Right ventricle myocardium inferior (tissue), 1 donor: ENCODE measurements at regions not wholly inside any gene's neighbourhood (a gene's known extent, or its start where the extent isn't known, plus 50 kb on each side); places are given as distances from the start of the nearest gene placed in this dataset.
A peak's percentile ranks its signal among the peaks of the same experiment; 100 is the strongest.
"Not testable (repeated sequence)": the region's sequence is repeated elsewhere in the genome, so short reads cannot be mapped to it uniquely, and the experiment has no call there.

Source experiments
- ATAC-seq: fragments of 200-7000 bp; cut with Tn5 transposase; one replicate; pipeline ENCODE4 v1.9.1; 2020; ENCODE audit warnings: mild to moderate bottlenecking, moderate library complexity
- DNase-seq: peaks from one replicate; pipeline ENCODE4 v3.0.0; 2021; ENCODE audit errors: missing footprints
- intact Hi-C: fragments of 100-400 bp; cut with DNase I; formaldehyde crosslinking; loops from one replicate; pipeline ENCODE4 v1.11.0; 2022
- donor health status: DM: no; HTN: yes; CAD: no; lungs with severe emphysema.

GRCh38 chr4:9110700-9111099, 59.5 kb upstream of the FAM90A26 start:
- intact Hi-C loops, DNase-seq, ATAC-seq: not testable (repeated sequence)

GRCh38 chr4:9103148-9103524, 67.1 kb upstream of the FAM90A26 start:
- DNase-seq, intact Hi-C loops, ATAC-seq: not testable (repeated sequence)

DNA sequence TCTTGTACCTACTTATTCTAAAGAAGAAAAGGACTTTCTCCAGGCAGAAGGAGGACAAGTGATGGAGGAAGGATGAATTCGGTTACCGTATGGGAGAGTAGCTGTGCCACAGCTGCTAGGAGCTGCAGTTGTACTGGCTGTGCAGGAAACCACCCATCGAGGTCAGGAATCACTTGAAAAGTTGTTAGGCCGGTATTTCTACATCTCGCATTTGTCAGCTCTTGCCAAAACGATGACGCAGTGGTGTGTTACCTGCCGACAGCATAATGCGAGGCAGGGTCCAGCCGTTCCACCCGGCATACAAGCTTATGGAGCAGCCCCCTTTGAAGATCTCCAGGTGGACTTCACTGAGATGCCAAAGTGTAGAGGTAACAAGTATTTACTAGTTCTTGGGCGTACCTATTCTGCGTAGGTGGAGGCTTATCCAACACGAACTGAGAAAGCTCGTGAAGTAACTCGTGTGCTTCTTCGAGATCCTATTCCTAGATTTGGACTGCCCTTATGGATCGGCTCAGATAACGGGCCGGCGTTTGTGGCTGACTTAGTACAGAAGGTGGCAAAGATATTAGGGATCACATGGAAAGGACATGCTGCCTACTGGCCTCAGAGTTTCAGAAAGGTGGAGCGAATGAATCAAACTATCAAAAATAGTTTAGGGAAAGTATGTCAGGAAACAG, 67.6 kb upstream of the FAM90A26 start:
- ATAC-seq, intact Hi-C loops, DNase-seq: not testable (repeated sequence)

DNA sequence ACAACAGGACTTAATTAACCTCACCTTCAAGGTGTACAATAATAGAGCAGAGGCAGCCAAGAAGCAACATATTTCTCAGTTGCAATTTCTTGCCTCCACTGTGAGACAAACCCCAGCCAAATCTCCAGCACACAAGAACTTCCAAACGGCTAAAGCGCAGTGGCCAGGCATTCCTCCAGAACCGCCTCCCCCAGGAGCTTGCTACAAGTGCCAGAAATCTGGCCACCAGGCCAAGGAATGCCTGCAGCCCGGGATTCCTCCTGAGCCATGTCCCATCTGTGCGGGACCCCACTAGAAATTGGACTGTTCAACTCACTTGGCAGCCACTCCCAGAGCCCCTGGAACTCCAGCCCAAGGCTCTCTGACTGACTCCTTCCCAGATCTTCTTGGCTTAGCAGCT, 73.9 kb upstream of the FAM90A26 start:
- intact Hi-C loops, DNase-seq, ATAC-seq: not testable (repeated sequence)

DNA sequence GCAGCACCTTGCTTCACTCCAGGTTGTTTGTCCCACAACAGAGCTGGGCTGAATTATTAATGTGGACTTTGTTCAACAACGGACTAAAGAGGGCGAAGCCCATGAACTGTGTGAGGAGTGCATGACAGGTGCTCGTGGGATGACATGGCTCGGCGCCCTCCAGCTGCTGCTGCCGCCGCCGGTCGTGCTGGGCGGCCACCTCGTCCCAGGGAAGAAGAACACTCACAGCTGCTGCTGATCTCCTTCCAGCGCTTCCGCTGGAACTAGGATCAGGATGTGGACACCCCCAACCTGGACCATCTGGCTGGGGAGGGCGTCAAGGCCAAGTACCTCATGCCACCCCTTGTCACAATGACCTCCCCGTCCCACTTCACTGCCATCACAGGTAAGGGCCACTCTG, 91.4 kb upstream of the FAM90A26 start:
- DNase-seq, intact Hi-C loops, ATAC-seq: not testable (repeated sequence)

- DNase-seq, intact Hi-C loops, ATAC-seq: not testable (repeated sequence)
These were observed 93.2 kb upstream of the FAM90A26 start for GRCh38 chr4:9076974-9077373.

DNA sequence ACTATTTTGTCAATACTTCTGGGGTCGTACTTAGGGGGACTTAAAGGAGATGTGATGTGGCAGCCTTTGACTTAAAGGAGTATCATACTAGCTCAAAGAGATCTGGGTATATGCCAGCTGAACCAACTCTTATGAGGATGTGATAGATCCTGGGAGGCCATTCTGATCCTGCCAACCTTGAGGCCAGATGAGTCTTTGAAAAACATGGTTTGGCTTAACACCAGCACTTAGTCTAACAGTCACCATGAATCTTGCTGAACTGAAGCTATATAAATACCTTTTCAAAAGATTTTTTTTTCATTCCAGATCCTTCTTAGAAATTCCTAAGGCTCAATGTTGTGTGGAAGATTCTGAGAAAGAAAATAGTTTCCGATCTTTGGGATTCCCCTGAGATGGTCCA, 93.7 kb upstream of the FAM90A26 start:
- ATAC-seq, DNase-seq, intact Hi-C loops: not testable (repeated sequence)

- intact Hi-C loops, ATAC-seq, DNase-seq: not testable (repeated sequence)
These were observed 96.8 kb upstream of the FAM90A26 start for GRCh38 chr4:9073371-9073770.

DNA sequence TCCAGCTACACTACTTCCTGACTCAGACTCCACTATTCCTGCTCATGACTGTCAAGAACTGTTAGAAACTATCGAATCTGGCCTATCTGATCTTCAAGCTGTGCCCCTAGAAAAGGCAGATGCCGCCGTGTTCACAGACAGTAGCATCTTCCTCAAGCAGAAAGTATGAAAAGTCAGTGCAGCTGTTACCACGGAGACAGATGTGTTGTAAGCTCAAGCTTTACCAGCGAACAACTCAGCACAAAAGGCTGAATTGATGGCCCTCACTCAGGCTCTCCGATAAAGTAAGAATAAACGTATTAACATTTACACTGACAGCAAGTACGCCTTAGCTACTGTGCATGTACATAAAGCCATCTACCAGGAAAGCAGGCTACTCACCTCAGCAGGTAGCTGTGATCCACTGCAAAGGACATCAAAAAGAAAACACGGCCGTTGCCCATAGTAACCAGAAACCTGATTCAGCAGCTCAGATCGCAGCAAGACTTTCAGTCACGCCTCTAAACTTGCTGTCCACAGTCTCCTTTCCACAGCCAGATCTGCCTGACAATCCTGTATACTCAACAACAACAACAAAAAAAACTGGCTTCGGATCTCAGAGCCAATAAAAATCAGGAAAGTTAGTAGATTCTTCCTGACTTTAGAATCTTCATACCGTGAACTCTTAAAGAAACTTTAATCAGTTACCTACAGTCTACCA, 97.5 kb upstream of the FAM90A26 start:
- intact Hi-C loops, DNase-seq, ATAC-seq: not testable (repeated sequence)

GRCh38 chr4:9067923-9068322, 102.3 kb upstream of the FAM90A26 start:
- intact Hi-C loops, ATAC-seq, DNase-seq: not testable (repeated sequence)

DNA sequence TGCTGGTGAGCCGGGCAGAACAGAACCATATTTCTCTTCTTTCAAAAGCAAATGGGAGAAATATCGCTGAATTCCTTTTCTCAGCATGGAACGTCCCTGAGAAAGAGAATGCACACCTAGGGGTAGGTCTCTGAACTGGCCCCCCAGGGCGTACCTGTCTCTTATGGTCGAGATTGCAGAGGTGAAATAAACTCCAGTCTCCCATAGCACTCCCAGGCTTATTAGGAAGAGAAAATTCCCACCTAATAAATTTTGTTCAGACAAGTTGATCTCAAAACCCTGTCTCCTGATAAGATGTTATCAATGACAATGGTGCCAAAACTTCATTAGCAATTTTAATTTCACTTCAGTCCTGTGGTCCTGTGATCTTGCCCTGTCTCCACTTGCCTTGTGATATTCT, 106.6 kb upstream of the FAM90A26 start:
- intact Hi-C loops, ATAC-seq, DNase-seq: not testable (repeated sequence)

DNA sequence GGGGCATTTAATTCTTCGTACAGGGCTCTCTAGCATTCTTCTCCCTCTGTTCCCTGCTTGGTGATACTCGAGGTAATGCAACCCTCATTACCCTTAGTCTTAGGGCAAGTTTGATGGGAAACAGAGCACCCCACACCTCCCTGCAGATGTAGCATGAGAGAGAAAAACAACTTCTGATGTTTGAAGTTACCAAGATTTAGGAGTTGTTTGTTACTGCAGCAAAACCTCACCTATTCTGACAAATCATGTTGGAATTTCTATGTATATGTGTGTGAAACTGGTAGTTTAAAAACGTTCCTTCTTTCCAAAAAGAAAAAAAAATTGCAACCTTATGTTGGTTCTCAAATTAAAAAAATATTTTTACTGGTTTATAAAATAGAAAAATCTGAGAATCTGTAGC, 145.3 kb upstream of the FAM90A26 start:
- ATAC-seq, intact Hi-C loops: not testable (repeated sequence)

GRCh38 chr4:9009792-9010191, 138.2 kb upstream of the HMX1 start:
- DNase-seq, intact Hi-C loops, ATAC-seq: not testable (repeated sequence)

More for the DNA sequence above, 145.3 kb upstream of the FAM90A26 start:
- not testable (repeated sequence) for DNase-seq

- intact Hi-C loops, ATAC-seq, DNase-seq: not testable (repeated sequence)
These were observed 136.8 kb upstream of the HMX1 start for GRCh38 chr4:9008407-9008806.

- ATAC-seq, DNase-seq: not testable (repeated sequence)
- intact Hi-C loops = loop anchor here (5.0 kb wide), 1 partner anchor 121 kb away; no protein-coding TSS in a partner anchor
These were observed 129.5 kb upstream of the HMX1 start for GRCh38 chr4:9001153-9001552.

- intact Hi-C loops = loop anchor here (5.0 kb wide), 1 partner anchor 122 kb away; no protein-coding TSS in a partner anchor
- not testable (repeated sequence) for ATAC-seq
- DNase-seq = peak; percentile 80
These were observed 128.9 kb upstream of the HMX1 start for GRCh38 chr4:9000505-9001001.

- ATAC-seq, intact Hi-C loops, DNase-seq: not testable (repeated sequence)
These were observed 121.3 kb upstream of the HMX1 start for GRCh38 chr4:8992981-8993380.

- DNase-seq, ATAC-seq, intact Hi-C loops: not testable (repeated sequence)
These were observed 119.8 kb upstream of the HMX1 start for GRCh38 chr4:8991449-8991848.

DNA sequence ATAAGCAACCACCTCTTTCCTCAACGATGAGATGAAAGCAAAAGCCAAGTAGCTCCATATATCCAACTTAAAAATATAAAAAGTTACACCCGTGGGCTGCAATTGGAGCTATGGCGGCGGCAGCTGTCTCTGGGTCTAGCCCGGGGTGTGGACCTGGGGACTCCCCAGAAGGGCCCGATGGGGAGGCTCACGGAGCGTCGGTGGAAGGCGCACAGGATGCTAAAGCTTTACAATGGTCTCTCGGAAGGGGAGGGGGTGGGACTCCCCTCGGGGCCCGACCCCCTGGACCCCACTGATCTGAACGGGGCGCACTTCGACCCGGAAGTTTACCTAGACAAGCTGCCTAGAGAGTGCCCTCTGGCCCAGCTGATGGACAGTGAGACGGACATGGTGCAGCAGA, 118.7 kb upstream of the HMX1 start:
- DNase-seq, ATAC-seq, intact Hi-C loops: not testable (repeated sequence)
